ENCODE measurements at regions not wholly inside any gene's neighbourhood (a gene's known extent, or its start where the extent isn't known, plus 50 kb on each side); places are given as distances from the start of the nearest gene placed in this dataset.

GRCh38 chr10:71138166-71138830 is 74.1 kb upstream of the UNC5B start:
- Histone ChIP-seq H3F3A (ENCODE audit: low read depth) (no peaks in the 10 kb centered on the region), H2AFZ (replicated peaks) (no peak overlapping the region), H3K4me1 (peaks cover 18% of the 10 kb centered on the region), H3K4me2 (no peak overlapping the region), H3K9me3 (ENCODE audit: low read depth) (no peaks in the 10 kb centered on the region), H3K36me3 (no peaks in the 10 kb centered on the region), H3K4me3 (no peak overlapping the region), H3K79me2 (ENCODE audit: low read depth) (no peaks in the 10 kb centered on the region), H3K27me3 (no peaks in the 10 kb centered on the region), H4K20me1 (ENCODE audit: low read depth) (no peaks in the 10 kb centered on the region), H3K27ac (no peak overlapping the region), H3K9ac (no peak overlapping the region)
- Mint-ChIP-seq H3K4me3 (no peak overlapping the region), H3K4me1 (peaks cover 25% of the 10 kb centered on the region), H3K9me3 (no peaks in the 10 kb centered on the region), H3K36me3 (no peaks in the 10 kb centered on the region), H3K27ac (no peak overlapping the region), H3K27me3 (ENCODE audit: insufficient read depth, low read depth) (peaks cover 12% of the 10 kb centered on the region)
- TF ChIP-seq CTCF (IDR thresholded peaks at IDR 0.05) (no peak), EZH2phosphoT487 (IDR thresholded peaks at IDR 0.05) (no peak), EZH2 (IDR thresholded peaks at IDR 0.05) (no peak)
- DNase-seq (ENCODE audit: low spot score) = no peak

- no peaks in the 10 kb centered on the region for H3F3A ChIP-seq (ENCODE audit: low read depth)
- no peak overlapping the region for H3K4me3 Mint-ChIP-seq
- no peaks in the 10 kb centered on the region for H3K36me3 ChIP-seq
- no peak overlapping the region for H3K27ac Mint-ChIP-seq
- H3K9ac ChIP-seq = no peak overlapping the region
- H3K27ac ChIP-seq = no peak overlapping the region
- H3K4me1 Mint-ChIP-seq = peaks cover 3% of the 10 kb centered on the region
- no peaks in the 10 kb centered on the region for H4K20me1 ChIP-seq (ENCODE audit: low read depth)
- no peaks in the 10 kb centered on the region for H3K27me3 ChIP-seq
- H3K36me3 Mint-ChIP-seq = no peaks in the 10 kb centered on the region
- H2AFZ ChIP-seq (replicated peaks) = no peak overlapping the region
- no peak for TF ChIP-seq EZH2phosphoT487 (IDR thresholded peaks at IDR 0.05)
- TF ChIP-seq EZH2 (IDR thresholded peaks at IDR 0.05) = no peak
- TF ChIP-seq CTCF (IDR thresholded peaks at IDR 0.05) = no peak
- H3K4me1 ChIP-seq = peaks cover 2% of the 10 kb centered on the region
- H3K79me2 ChIP-seq (ENCODE audit: low read depth) = no peaks in the 10 kb centered on the region
- peaks cover 7% of the 10 kb centered on the region for H3K27me3 Mint-ChIP-seq (ENCODE audit: insufficient read depth, low read depth)
- H3K9me3 Mint-ChIP-seq = no peaks in the 10 kb centered on the region
- no peak overlapping the region for H3K4me2 ChIP-seq
- no peaks in the 10 kb centered on the region for H3K9me3 ChIP-seq (ENCODE audit: low read depth)
- DNase-seq (ENCODE audit: low spot score) = no peak
- H3K4me3 ChIP-seq = no peak overlapping the region
These were observed 70.8 kb upstream of the UNC5B start for GRCh38 chr10:71141528-71141927.

GRCh38 chr10:71143170-71143569 is 69.2 kb upstream of the UNC5B start:
- Histone ChIP-seq H2AFZ (replicated peaks) (no peak overlapping the region), H3K9me3 (ENCODE audit: low read depth) (no peaks in the 10 kb centered on the region), H3K4me3 (no peak overlapping the region), H3K36me3 (no peaks in the 10 kb centered on the region), H3K4me1 (no peaks in the 10 kb centered on the region), H3K27me3 (no peaks in the 10 kb centered on the region), H3K79me2 (ENCODE audit: low read depth) (no peaks in the 10 kb centered on the region), H4K20me1 (ENCODE audit: low read depth) (no peaks in the 10 kb centered on the region), H3K4me2 (no peak overlapping the region), H3K27ac (no peak overlapping the region), H3F3A (ENCODE audit: low read depth) (no peaks in the 10 kb centered on the region), H3K9ac (no peak overlapping the region)
- Mint-ChIP-seq H3K4me1 (no peaks in the 10 kb centered on the region), H3K9me3 (no peaks in the 10 kb centered on the region), H3K36me3 (no peaks in the 10 kb centered on the region), H3K4me3 (no peak overlapping the region), H3K27ac (no peak overlapping the region), H3K27me3 (ENCODE audit: insufficient read depth, low read depth) (peaks cover 3% of the 10 kb centered on the region)
- TF ChIP-seq CTCF (IDR thresholded peaks at IDR 0.05) = no peak
- no peak for TF ChIP-seq EZH2phosphoT487 (IDR thresholded peaks at IDR 0.05)
- no peak for TF ChIP-seq EZH2 (IDR thresholded peaks at IDR 0.05)
- DNase-seq (ENCODE audit: low spot score) = no peak

All from neural progenitor cell (in vitro differentiated cells).